Left renal pelvis (tissue), 4 donors: ENCODE measurements at regions not wholly inside any gene's neighbourhood (a gene's known extent, or its start where the extent isn't known, plus 50 kb on each side); places are given as distances from the start of the nearest gene placed in this dataset.

ENCODE experiments used
- DNase-seq, 4 donors: peaks; one replicate each; pipeline ENCODE4 v3.0.0-alpha.2; 2013; ENCODE audit warnings: low read depth in 4 of 4, low spot score in 3 of 4

- no peak for DNase-seq
These were observed 147.8 kb upstream of the CA10 start for GRCh38 chr17:52306314-52306713.

- no peak for DNase-seq
These were observed 140.4 kb upstream of the CA10 start for GRCh38 chr17:52298881-52299280.

- DNase-seq, result no peak
These were observed 138.9 kb upstream of the CA10 start for GRCh38 chr17:52297230-52298010.

GRCh38 chr17:52294301-52294700 lies 135.8 kb upstream of the CA10 start:
- no peak for DNase-seq

- DNase-seq, result no peak
These were observed 129.1 kb upstream of the CA10 start for GRCh38 chr17:52287611-52288010.

GRCh38 chr17:52283872-52284271 lies 125.4 kb upstream of the CA10 start:
- DNase-seq, result no peak

- DNase-seq, result no peak
These were observed 118.0 kb upstream of the CA10 start for GRCh38 chr17:52276381-52277008.

- no peak for DNase-seq
These were observed 113.3 kb upstream of the CA10 start for GRCh38 chr17:52271781-52272180.

- no peak for DNase-seq
These were observed 96.8 kb upstream of the CA10 start for GRCh38 chr17:52255347-52255746.

GRCh38 chr17:52244689-52245088 lies 86.2 kb upstream of the CA10 start:
- no peak for DNase-seq

GRCh38 chr17:52242268-52242667 lies 83.8 kb upstream of the CA10 start:
- DNase-seq, result no peak

GRCh38 chr17:52237151-52237550 lies 78.6 kb upstream of the CA10 start:
- DNase-seq, result no peak

GRCh38 chr17:52235516-52235915 lies 77.0 kb upstream of the CA10 start:
- DNase-seq, result no peak

- no peak for DNase-seq
These were observed 75.1 kb upstream of the CA10 start for GRCh38 chr17:52233632-52234031.

- DNase-seq, result no peak
These were observed 74.7 kb upstream of the CA10 start for GRCh38 chr17:52233176-52233575.

GRCh38 chr17:52228823-52229222 lies 70.3 kb upstream of the CA10 start:
- no peak for DNase-seq

- DNase-seq, result no peak
These were observed 69.4 kb upstream of the CA10 start for GRCh38 chr17:52227926-52228325.

- no peak for DNase-seq
These were observed 54.9 kb upstream of the CA10 start for GRCh38 chr17:52213451-52213850.

- no peak for DNase-seq
These were observed 54.3 kb upstream of the CA10 start for GRCh38 chr17:52212851-52213250.

- no peak for DNase-seq
These were observed 51.0 kb upstream of the CA10 start for GRCh38 chr17:52209507-52209906.
